ENCODE measurements at regions not wholly inside any gene's neighbourhood (a gene's known extent, or its start where the extent isn't known, plus 50 kb on each side); places are given as distances from the start of the nearest gene placed in this dataset.

- TF ChIP-seq CTCF (IDR thresholded peaks at IDR 0.05; ENCODE audit: poor library complexity, severe bottlenecking) (no peak), EZH2 (IDR thresholded peaks at IDR 0.05; ENCODE audit: borderline replicate concordance, insufficient read depth, low read length, poor library complexity, severe bottlenecking) (no peak), TAF1 (IDR thresholded peaks at IDR 0.05; ENCODE audit: low read depth) (no peak), SMC3 (conservative IDR thresholded peaks at IDR 0.05; ENCODE audit: poor library complexity) (no peak)
These were observed 302.1 kb downstream of the RMST start for GRCh38 chr12:97764700-97765099.

All from neural cell (in vitro differentiated cells).